NB4 (cell line): ENCODE measurements at regions not wholly inside any gene's neighbourhood (a gene's known extent, or its start where the extent isn't known, plus 50 kb on each side); places are given as distances from the start of the nearest gene placed in this dataset.

ENCODE experiments used
- CTCF ChIP-seq: IDR thresholded peaks from one replicate; pipeline ENCODE4 v1.5.1; 2012; ENCODE audit warnings: low read depth, low read length
- MYC ChIP-seq: IDR thresholded peaks from 2 replicates; pipeline ENCODE4 v1.6.1; 2011; ENCODE audit warnings: low read depth, low read length
- POLR2A ChIP-seq: IDR thresholded peaks from 2 replicates; pipeline ENCODE4 v1.6.1; 2011; ENCODE audit warnings: mild to moderate bottlenecking; ENCODE audit not compliant: insufficient read length; ENCODE audit errors: extremely low read depth
- TF ChIP-seq, protein P1 (sequence below): IDR thresholded peaks from 2 replicates; pipeline ENCODE4 v1.6.1; 2011; ENCODE audit warnings: low read depth, low read length

GRCh38 chr17:49908782-49909714 lies 59.9 kb upstream of the DLX4 start:
- TF ChIP-seq POLR2A (no peak), CTCF (no peak), MYC (no peak)
- TF ChIP-seq, protein P1, sequence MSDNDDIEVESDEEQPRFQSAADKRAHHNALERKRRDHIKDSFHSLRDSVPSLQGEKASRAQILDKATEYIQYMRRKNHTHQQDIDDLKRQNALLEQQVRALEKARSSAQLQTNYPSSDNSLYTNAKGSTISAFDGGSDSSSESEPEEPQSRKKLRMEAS = no peak
